Fibroblast of pulmonary artery (primary cell): ENCODE measurements at regions not wholly inside any gene's neighbourhood (a gene's known extent, or its start where the extent isn't known, plus 50 kb on each side); places are given as distances from the start of the nearest gene placed in this dataset.
A peak's percentile ranks its signal among the peaks of the same experiment; 100 is the strongest.

Source experiments
- DNase-seq: peaks from one replicate; pipeline ENCODE4 v3.0.0-alpha.2; 2010; ENCODE audit warnings: low read depth
- H3K4me3 ChIP-seq: replicated peaks from 2 replicates; pipeline ENCODE4 v1.5.1; 2011; ENCODE audit warnings: low read depth, mild to moderate bottlenecking, control low read depth, low read length, moderate library complexity
- CTCF ChIP-seq: IDR thresholded peaks from 2 replicates; pipeline ENCODE4 v1.5.1; 2011; ENCODE audit warnings: mild to moderate bottlenecking, control low read depth, low read length, inconsistent platforms; ENCODE audit errors: missing control alignments

GRCh38 chr13:64910096-64910495, 2320.0 kb downstream of the PCDH9 start:
- TF ChIP-seq CTCF = no peak
- H3K4me3 ChIP-seq = no peak overlapping the region
- DNase-seq = no peak

- H3K4me3 ChIP-seq = no peak overlapping the region
- no peak for TF ChIP-seq CTCF
- DNase-seq = no peak
Observed at GRCh38 chr13:64909184-64909583, 2321.0 kb downstream of the PCDH9 start.

- DNase-seq = no peak
- H3K4me3 ChIP-seq = no peak overlapping the region
- TF ChIP-seq CTCF = no peak
Observed at GRCh38 chr13:64900039-64900438, 2330.1 kb downstream of the PCDH9 start.

GRCh38 chr13:64884976-64885375, 2345.2 kb downstream of the PCDH9 start:
- no peak for TF ChIP-seq CTCF
- no peak for DNase-seq
- H3K4me3 ChIP-seq = no peak overlapping the region

- TF ChIP-seq CTCF = no peak
- no peak overlapping the region for H3K4me3 ChIP-seq
Observed at GRCh38 chr13:64877176-64877575, 2353.0 kb downstream of the PCDH9 start.

GRCh38 chr13:64871742-64872141, 2358.4 kb downstream of the PCDH9 start:
- TF ChIP-seq CTCF = no peak
- DNase-seq = peak; percentile 59

More at GRCh38 chr13:64877176-64877575, 2353.0 kb downstream of the PCDH9 start:
- no peak for DNase-seq

GRCh38 chr13:64869539-64869938, 2360.6 kb downstream of the PCDH9 start:
- no peak for DNase-seq

More at GRCh38 chr13:64871742-64872141, 2358.4 kb downstream of the PCDH9 start:
- no peak overlapping the region for H3K4me3 ChIP-seq

More at GRCh38 chr13:64869539-64869938, 2360.6 kb downstream of the PCDH9 start:
- no peak for TF ChIP-seq CTCF
- no peak overlapping the region for H3K4me3 ChIP-seq
